Aorta (tissue), 5 donors: ENCODE measurements at regions not wholly inside any gene's neighbourhood (a gene's known extent, or its start where the extent isn't known, plus 50 kb on each side); places are given as distances from the start of the nearest gene placed in this dataset.

Experiments
- ATAC-seq: fragments of 200-7000 bp; cut with Tn5 transposase; one replicate; pipeline ENCODE4 v1.9.1; 2022; ENCODE audit warnings: moderate library complexity; ENCODE audit not compliant: low FRiP score
- DNase-seq, 2 donors: peaks; one replicate each; pipeline ENCODE4 v3.0.0-alpha.2; 2020
- H3K27ac ChIP-seq, 2 donors: one replicate each; pipeline ENCODE4 v1.5.1; 2013; ENCODE audit warnings: low read length in 2 of 2, mild to moderate bottlenecking in 2 of 2, moderate library complexity in 2 of 2, control low read depth in 1 of 2, inconsistent platforms in 1 of 2, low read depth in 1 of 2
- H3K27me3 ChIP-seq, 2 donors: one replicate each; pipeline ENCODE4 v1.6.1; 2013; ENCODE audit warnings: control low read depth in 1 of 2, low read length in 1 of 2, mild to moderate bottlenecking in 1 of 2, moderate library complexity in 1 of 2; ENCODE audit not compliant: insufficient read depth in 2 of 2, control insufficient read depth in 1 of 2
- H3K36me3 ChIP-seq, 2 donors: one replicate each; pipeline ENCODE4 v1.6.1; 2013; ENCODE audit warnings: control low read depth in 1 of 2, low read length in 1 of 2, mild to moderate bottlenecking in 1 of 2; ENCODE audit not compliant: insufficient read depth in 2 of 2, control insufficient read depth in 1 of 2
- H3K4me1 ChIP-seq, 2 donors: one replicate each; pipeline ENCODE4 v1.6.1; 2013; ENCODE audit warnings: low read length in 2 of 2, control low read depth in 1 of 2, mild to moderate bottlenecking in 1 of 2, moderate library complexity in 1 of 2; ENCODE audit not compliant: insufficient read depth in 2 of 2, control insufficient read depth in 1 of 2
- H3K4me3 ChIP-seq, 2 donors: one replicate each; pipeline ENCODE4 v1.5.1; 2013; ENCODE audit warnings: low read length in 2 of 2, control low read depth in 1 of 2, mild to moderate bottlenecking in 1 of 2
- H3K9me3 ChIP-seq: one replicate; pipeline ENCODE4 v1.6.1; 2013; ENCODE audit warnings: mild to moderate bottlenecking, low read length; ENCODE audit not compliant: control insufficient read depth
- whole genome bisulfite sequencing, 2 donors: extraction: QIAGEN DNeasy Blood & Tissue Kit; methylation state at CpG; one replicate each; pipeline ENCODE4 v1.1.7; 2013; 5-methylcytosine and 5-hydroxymethylcytosine counted together
- intact Hi-C, 2 donors: fragments of 100-400 bp; cut with DNase I; formaldehyde crosslinking; loops; one replicate each; pipeline versions ENCODE4 v1.14.2 to v1.15.0; 2022
- donor health status: healthy with polysubstance abuse.
- donor health status: Bipolar disorder and iron deficiency.
- donor health status: DM: no; HTN: no; CAD: no.
- donor health status: DM: no; HTN: no; CAD: no.
- donor health status: DM: yes; HTN: yes; CAD: no.

- intact Hi-C loops, result no loop called here
- no peak overlapping the region for H3K4me3 ChIP-seq
- H3K27ac ChIP-seq, result no peak overlapping the region
- H3K9me3 ChIP-seq, result no peaks in the 10 kb centered on the region
- ATAC-seq (no peak), DNase-seq (no peak)
- no peaks in the 10 kb centered on the region for H3K36me3 ChIP-seq
- 19 to 43% methylated on average over 2 of the region's 2 CpGs for WGBS, 2 donors
- H3K27me3 ChIP-seq, result no peaks in the 10 kb centered on the region
- H3K4me1 ChIP-seq, result no peaks in the 10 kb centered on the region
Observed at GRCh38 chr14:42078345-42078744, 471.7 kb downstream of the LRFN5 start.

- WGBS, 2 donors, result 28 to 35% methylated on average over 3 of the region's 3 CpGs
- DNase-seq, result no peak
- Histone ChIP-seq H3K9me3 (no peaks in the 10 kb centered on the region), H3K27ac (no peak overlapping the region), H3K4me1 (no peaks in the 10 kb centered on the region), H3K36me3 (no peaks in the 10 kb centered on the region), H3K27me3 (no peaks in the 10 kb centered on the region), H3K4me3 (no peak overlapping the region)
- ATAC-seq, result no peak
- intact Hi-C loops, result no loop called here
Observed at GRCh38 chr14:42070031-42070430, 463.4 kb downstream of the LRFN5 start.

- H3K36me3 ChIP-seq, result no peaks in the 10 kb centered on the region
- H3K27ac ChIP-seq, result no peak overlapping the region
- WGBS, 2 donors, result 26 to 44% methylated on average over 2 of the region's 2 CpGs
- H3K9me3 ChIP-seq, result peaks cover 3% of the 10 kb centered on the region
- ATAC-seq (no peak), DNase-seq (no peak)
- intact Hi-C loops, result no loop called here
- no peaks in the 10 kb centered on the region for H3K4me1 ChIP-seq
- H3K27me3 ChIP-seq, result no peaks in the 10 kb centered on the region
- H3K4me3 ChIP-seq, result no peak overlapping the region
Observed at GRCh38 chr14:42057111-42057510, 450.4 kb downstream of the LRFN5 start.

- intact Hi-C loops, result no loop called here
- WGBS, 2 donors, result 26 to 31% methylated on average over 3 of the region's 3 CpGs
- no peaks in the 10 kb centered on the region for H3K4me1 ChIP-seq
- no peak overlapping the region for H3K4me3 ChIP-seq
- no peaks in the 10 kb centered on the region for H3K36me3 ChIP-seq
- no peak overlapping the region for H3K27ac ChIP-seq
- no peak for DNase-seq
- H3K9me3 ChIP-seq, result no peaks in the 10 kb centered on the region
- H3K27me3 ChIP-seq, result no peaks in the 10 kb centered on the region
- ATAC-seq, result no peak
Observed at GRCh38 chr14:42047421-42048055, 440.9 kb downstream of the LRFN5 start.

- no peaks in the 10 kb centered on the region for H3K4me1 ChIP-seq
- ATAC-seq (no peak), DNase-seq (no peak)
- no peak overlapping the region for H3K27ac ChIP-seq
- H3K4me3 ChIP-seq, result no peak overlapping the region
- H3K27me3 ChIP-seq, result no peaks in the 10 kb centered on the region
- H3K9me3 ChIP-seq, result no peaks in the 10 kb centered on the region
- 61 to 62% methylated on average over 3 of the region's 3 CpGs for WGBS, 2 donors
- H3K36me3 ChIP-seq, result no peaks in the 10 kb centered on the region
- intact Hi-C loops, result no loop called here
Observed at GRCh38 chr14:42045383-42045782, 438.7 kb downstream of the LRFN5 start.

GRCh38 chr14:42028607-42029006 lies 421.9 kb downstream of the LRFN5 start:
- Histone ChIP-seq H3K36me3 (no peaks in the 10 kb centered on the region), H3K4me1 (no peaks in the 10 kb centered on the region), H3K27me3 (no peaks in the 10 kb centered on the region), H3K9me3 (peaks cover 3% of the 10 kb centered on the region), H3K27ac (no peak overlapping the region), H3K4me3 (no peak overlapping the region)
- no peak for ATAC-seq
- intact Hi-C loops, result no loop called here
- WGBS, 2 donors, result 21 to 30% methylated on average over 2 of the region's 2 CpGs
- no peak for DNase-seq

- H3K4me1 ChIP-seq, result no peaks in the 10 kb centered on the region
- H3K9me3 ChIP-seq, result peaks cover 3% of the 10 kb centered on the region
- no peak overlapping the region for H3K4me3 ChIP-seq
- DNase-seq (no peak), ATAC-seq (no peak)
- H3K27ac ChIP-seq, result no peak overlapping the region
- 48% methylated on average over 3 of the region's 3 CpGs for WGBS, 2 donors
- intact Hi-C loops, result no loop called here
- no peaks in the 10 kb centered on the region for H3K27me3 ChIP-seq
- H3K36me3 ChIP-seq, result no peaks in the 10 kb centered on the region
Observed at GRCh38 chr14:42027271-42027670, 420.6 kb downstream of the LRFN5 start.

- peaks cover 3% of the 10 kb centered on the region for H3K9me3 ChIP-seq
- ATAC-seq, result no peak
- 7 to 11% methylated on average over 2 of the region's 2 CpGs for WGBS, 2 donors
- no peak overlapping the region for H3K27ac ChIP-seq
- H3K36me3 ChIP-seq, result no peaks in the 10 kb centered on the region
- no peak overlapping the region for H3K4me3 ChIP-seq
- no peaks in the 10 kb centered on the region for H3K4me1 ChIP-seq
- intact Hi-C loops, result no loop called here
- no peaks in the 10 kb centered on the region for H3K27me3 ChIP-seq
- no peak for DNase-seq
Observed at GRCh38 chr14:42023452-42023851, 416.8 kb downstream of the LRFN5 start.

- intact Hi-C loops, result no loop called here
- Histone ChIP-seq H3K4me1 (no peaks in the 10 kb centered on the region), H3K27ac (no peak overlapping the region), H3K36me3 (no peaks in the 10 kb centered on the region), H3K9me3 (no peaks in the 10 kb centered on the region), H3K4me3 (no peak overlapping the region), H3K27me3 (no peaks in the 10 kb centered on the region)
- DNase-seq (no peak), ATAC-seq (no peak)
- 77 to 82% methylated on average over 3 of the region's 3 CpGs for WGBS, 2 donors
Observed at GRCh38 chr14:42014301-42014700, 407.6 kb downstream of the LRFN5 start.
